ENCODE measurements at regions not wholly inside any gene's neighbourhood (a gene's known extent, or its start where the extent isn't known, plus 50 kb on each side); places are given as distances from the start of the nearest gene placed in this dataset.

GRCh38 chr20:48411919-48412522 is 415.8 kb downstream of the PREX1 start:
- no peak for TF ChIP-seq EZH2 (IDR thresholded peaks at IDR 0.05; ENCODE audit: low read depth)
- TF ChIP-seq, protein P1, sequence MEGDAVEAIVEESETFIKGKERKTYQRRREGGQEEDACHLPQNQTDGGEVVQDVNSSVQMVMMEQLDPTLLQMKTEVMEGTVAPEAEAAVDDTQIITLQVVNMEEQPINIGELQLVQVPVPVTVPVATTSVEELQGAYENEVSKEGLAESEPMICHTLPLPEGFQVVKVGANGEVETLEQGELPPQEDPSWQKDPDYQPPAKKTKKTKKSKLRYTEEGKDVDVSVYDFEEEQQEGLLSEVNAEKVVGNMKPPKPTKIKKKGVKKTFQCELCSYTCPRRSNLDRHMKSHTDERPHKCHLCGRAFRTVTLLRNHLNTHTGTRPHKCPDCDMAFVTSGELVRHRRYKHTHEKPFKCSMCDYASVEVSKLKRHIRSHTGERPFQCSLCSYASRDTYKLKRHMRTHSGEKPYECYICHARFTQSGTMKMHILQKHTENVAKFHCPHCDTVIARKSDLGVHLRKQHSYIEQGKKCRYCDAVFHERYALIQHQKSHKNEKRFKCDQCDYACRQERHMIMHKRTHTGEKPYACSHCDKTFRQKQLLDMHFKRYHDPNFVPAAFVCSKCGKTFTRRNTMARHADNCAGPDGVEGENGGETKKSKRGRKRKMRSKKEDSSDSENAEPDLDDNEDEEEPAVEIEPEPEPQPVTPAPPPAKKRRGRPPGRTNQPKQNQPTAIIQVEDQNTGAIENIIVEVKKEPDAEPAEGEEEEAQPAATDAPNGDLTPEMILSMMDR (conservative IDR thresholded peaks at IDR 0.05): no peak
